ES-I3 (cell line): ENCODE measurements at regions not wholly inside any gene's neighbourhood (a gene's known extent, or its start where the extent isn't known, plus 50 kb on each side); places are given as distances from the start of the nearest gene placed in this dataset.

ENCODE experiments used
- H3K36me3 ChIP-seq: 2 replicates; pipeline ENCODE4 v1.6.1; 2013; ENCODE audit warnings: mild to moderate bottlenecking, low read length, control low read depth, moderate library complexity; ENCODE audit not compliant: insufficient read depth
- H3K4me1 ChIP-seq: 2 replicates; pipeline ENCODE4 v1.6.1; 2013; ENCODE audit warnings: mild to moderate bottlenecking, control low read depth, low read length; ENCODE audit not compliant: insufficient read depth
- H3K9ac ChIP-seq: 2 replicates; pipeline ENCODE4 v1.6.1; 2013; ENCODE audit warnings: low read depth, mild to moderate bottlenecking, low read length, moderate library complexity
- H3K9me3 ChIP-seq: 2 replicates; pipeline ENCODE4 v1.6.1; 2013; ENCODE audit warnings: mild to moderate bottlenecking, low read length, moderate library complexity; ENCODE audit not compliant: control insufficient read depth, insufficient read depth

DNA sequence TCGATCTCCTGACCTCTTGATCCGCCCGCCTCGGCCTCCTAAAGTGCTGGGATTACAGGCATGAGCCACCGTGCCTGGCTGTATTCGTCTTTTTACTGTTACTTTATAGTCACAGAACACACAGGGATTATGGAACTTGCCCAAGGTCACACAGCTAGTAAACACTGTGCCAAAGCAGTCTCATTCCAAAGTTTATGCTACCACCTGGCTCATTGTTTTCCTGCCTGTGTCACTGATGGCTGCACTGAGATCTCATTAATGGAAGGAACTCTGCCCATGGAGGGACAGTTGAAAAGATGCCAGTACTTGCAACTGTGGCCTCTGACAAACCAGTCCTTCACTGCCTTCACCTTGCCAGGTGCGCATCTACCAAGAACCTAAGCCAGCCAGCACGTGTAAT lies 517.7 kb downstream of the BCOR start:
- H3K9ac ChIP-seq = no peak overlapping the region
- H3K36me3 ChIP-seq = no peaks in the 10 kb centered on the region
- H3K4me1 ChIP-seq = peaks cover 8% of the 10 kb centered on the region; the same call in 1 of the 2 replicates
- no peaks in the 10 kb centered on the region for H3K9me3 ChIP-seq

DNA sequence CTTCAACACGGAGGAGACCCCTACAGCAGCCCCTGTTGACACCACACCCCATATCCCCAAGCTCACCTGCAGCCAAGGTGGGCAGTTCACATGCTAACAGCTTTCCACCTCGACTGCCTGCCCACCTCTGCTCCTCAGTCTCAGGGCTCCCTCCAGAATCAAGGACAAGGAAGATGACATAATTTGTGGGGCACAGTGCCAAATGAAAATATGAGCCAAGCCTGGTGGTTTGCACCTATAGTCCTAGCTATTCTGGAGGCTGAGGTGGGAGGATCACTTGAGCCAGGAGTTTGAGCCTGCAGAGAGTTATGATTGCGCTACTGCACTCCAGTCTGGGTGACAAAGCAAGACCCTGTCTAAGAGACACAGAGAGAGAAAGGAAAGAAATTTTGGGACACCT lies 516.3 kb downstream of the BCOR start:
- no peaks in the 10 kb centered on the region for H3K9me3 ChIP-seq
- peaks cover 8% of the 10 kb centered on the region; the same call in 1 of the 2 replicates for H3K4me1 ChIP-seq
- no peaks in the 10 kb centered on the region for H3K36me3 ChIP-seq
- no peak overlapping the region for H3K9ac ChIP-seq

DNA sequence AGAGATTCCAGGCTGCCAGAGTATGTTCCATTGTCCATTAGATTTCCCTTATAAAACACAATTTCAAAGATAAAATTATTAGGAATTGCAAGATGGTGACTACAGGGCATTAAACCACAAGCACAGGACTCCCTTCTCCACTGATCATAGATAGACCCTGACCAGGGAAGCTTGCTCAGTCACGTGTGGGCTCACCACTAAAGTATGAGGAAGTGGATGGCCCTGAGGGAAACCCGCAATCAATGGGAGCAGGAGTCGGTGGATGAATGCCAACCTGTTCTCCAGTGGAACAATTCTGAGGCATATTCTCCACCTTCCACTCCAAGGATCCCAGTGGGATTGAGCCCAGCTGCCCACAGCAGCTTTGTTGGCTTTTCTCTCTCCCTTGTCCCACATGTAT lies 515.7 kb downstream of the BCOR start:
- H3K9me3 ChIP-seq = no peaks in the 10 kb centered on the region
- H3K9ac ChIP-seq = no peak overlapping the region
- H3K36me3 ChIP-seq = no peaks in the 10 kb centered on the region
- peaks cover 6% of the 10 kb centered on the region; the same call in 1 of the 2 replicates for H3K4me1 ChIP-seq

DNA sequence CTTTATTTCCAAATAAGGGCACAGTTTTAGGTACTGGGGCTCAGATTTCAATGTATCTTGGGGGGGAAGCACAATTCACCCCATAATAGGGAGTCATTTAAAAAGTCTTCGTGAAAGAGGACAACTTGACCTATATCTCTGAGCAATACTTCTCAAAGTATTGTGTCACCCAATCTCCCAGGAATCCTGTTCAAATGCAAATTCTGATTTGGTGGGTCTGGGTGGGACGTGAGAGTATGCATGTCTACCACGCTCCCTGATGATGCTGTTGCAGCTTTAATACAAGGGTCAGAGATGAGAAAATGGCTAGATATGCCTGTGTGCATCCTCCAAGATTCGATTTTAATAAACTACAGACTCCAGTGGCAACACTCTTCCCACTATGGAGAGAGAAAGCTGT lies 514.8 kb downstream of the BCOR start:
- no peaks in the 10 kb centered on the region for H3K36me3 ChIP-seq
- 0 out of 2 replicates have a peak, but pooled peaks cover 2% of the 10 kb centered on the region for H3K4me1 ChIP-seq
- H3K9ac ChIP-seq = no peak overlapping the region
- no peaks in the 10 kb centered on the region for H3K9me3 ChIP-seq

DNA sequence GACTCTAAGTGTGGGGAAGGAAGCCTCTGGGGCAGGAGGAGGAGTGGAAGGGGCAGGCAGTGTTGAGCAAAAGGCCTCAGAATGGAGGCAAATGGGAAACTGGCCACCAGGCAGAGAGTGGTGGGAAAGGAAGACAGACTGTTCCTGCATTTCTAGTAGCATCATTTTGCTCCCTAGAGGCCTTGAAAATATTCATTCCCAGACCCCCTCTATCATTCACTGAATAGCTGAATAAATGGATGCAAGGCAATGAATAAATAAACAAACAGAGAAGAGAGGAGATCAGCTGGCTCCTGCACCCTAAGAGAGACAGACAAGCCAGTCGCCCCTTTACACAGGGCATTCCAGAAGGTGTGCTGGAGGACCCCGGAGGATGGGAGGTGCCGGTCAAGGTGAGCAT lies 511.9 kb downstream of the BCOR start:
- Histone ChIP-seq H3K4me1 (0 out of 2 replicates have a peak, but pooled peaks cover 2% of the 10 kb centered on the region), H3K36me3 (no peaks in the 10 kb centered on the region), H3K9me3 (no peaks in the 10 kb centered on the region)

DNA sequence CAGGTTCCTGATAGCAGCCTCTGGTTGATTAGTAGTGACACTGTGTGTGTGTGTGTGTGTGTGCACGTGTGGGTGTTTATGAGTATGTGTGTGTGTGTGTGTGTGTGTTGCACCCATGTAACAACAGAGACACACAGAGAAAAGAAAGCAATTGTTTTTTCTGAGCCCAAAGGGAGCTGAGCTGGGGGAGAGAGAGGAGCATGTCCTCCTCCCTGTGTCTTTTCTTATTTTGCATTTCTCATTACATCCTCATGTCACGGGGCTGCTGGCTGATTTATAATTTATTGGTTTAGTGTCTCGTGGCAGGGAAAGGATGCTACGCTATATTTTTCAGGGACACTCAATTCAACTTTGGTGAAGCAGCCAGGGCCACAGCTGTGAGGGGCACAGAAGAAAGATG lies 511.4 kb downstream of the BCOR start:
- 0 out of 2 replicates have a peak, but pooled peaks cover 2% of the 10 kb centered on the region for H3K4me1 ChIP-seq
- no peak overlapping the region for H3K9ac ChIP-seq
- H3K36me3 ChIP-seq = no peaks in the 10 kb centered on the region
- no peaks in the 10 kb centered on the region for H3K9me3 ChIP-seq

More for the DNA sequence above, 511.9 kb downstream of the BCOR start:
- no peak overlapping the region for H3K9ac ChIP-seq

DNA sequence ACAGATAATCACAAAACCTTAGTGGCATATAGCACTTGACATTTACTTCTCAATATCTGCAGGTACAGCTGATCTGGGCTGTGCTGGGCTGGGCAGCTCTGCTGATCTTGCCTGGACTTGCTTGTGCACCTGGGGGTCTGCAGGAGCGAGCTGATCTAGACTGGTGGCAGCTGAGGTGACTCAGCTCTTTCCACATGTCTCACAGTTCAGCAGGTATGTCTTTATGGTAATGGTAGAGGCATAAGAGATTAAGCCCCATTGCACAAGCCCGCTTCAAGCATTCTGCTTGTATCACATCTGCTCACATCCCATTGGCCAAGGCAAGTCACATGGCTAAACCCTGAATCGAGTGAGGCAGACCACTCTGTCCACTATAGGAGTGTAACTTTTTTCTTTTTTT lies 506.7 kb downstream of the BCOR start:
- H3K36me3 ChIP-seq = no peaks in the 10 kb centered on the region
- no peaks in the 10 kb centered on the region for H3K9me3 ChIP-seq
- H3K4me1 ChIP-seq = no peaks in the 10 kb centered on the region
- H3K9ac ChIP-seq = no peak overlapping the region

DNA sequence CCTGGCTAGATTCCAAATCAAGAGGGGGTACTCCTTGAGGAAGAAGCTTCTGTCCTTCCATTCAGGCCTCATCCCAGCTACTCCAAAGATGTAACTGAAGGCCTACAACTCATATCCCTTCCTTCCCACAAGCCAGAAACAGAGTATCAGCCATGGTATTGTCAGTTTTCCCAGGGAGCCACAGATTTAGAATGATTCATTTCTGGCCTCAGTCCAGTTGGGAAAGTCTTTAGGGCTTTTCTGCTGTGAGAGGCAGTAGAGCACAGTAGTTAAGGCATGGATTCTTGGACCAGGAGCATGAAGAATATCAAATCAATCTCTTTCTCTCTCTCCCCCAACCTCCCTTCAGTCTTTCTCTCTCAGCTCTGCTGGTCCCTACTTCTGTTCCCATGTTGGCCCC lies 505.0 kb downstream of the BCOR start:
- Histone ChIP-seq H3K9ac (no peak overlapping the region), H3K36me3 (no peaks in the 10 kb centered on the region), H3K4me1 (no peaks in the 10 kb centered on the region), H3K9me3 (no peaks in the 10 kb centered on the region)

DNA sequence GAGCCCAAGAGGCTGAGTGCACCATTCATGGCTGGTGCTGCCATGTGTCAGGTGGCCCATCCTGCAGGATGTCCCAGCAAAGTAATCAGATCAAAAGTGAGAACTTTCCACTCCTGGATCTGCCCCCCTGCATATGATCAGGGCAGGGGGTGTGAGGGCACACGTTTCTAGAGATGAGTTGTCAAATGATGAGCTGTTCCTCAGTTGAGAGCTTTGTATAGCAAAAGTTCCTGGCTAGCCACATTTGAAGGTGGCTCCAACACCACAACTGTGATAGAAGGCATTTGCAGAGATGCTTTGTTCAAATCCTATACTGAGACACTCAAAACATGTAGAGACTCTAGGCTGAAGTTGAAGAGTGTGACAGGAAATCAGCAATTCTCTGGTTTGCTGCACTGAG lies 501.8 kb downstream of the BCOR start:
- Histone ChIP-seq H3K4me1 (no peaks in the 10 kb centered on the region), H3K9me3 (no peaks in the 10 kb centered on the region), H3K36me3 (no peaks in the 10 kb centered on the region), H3K9ac (no peak overlapping the region)

DNA sequence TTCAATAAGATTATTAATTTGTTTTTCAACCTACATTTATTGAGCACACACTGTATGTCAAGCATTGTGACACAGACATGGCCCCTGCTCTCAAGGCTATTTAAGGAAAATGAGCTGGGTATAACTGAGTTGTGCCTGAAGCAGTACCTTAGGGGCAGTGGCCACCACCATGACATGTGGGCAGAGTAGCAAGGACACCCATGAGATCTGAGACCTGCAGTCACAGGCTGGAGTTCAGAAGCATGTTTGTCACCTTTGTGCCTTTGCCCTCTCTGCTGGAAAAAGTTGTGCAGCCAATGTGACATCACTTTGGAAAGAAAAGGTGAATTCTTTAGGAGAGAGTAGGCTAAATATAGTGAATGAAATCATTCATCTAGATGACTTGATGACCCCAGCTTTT lies 501.3 kb downstream of the BCOR start:
- Histone ChIP-seq H3K9me3 (no peaks in the 10 kb centered on the region), H3K9ac (no peak overlapping the region), H3K36me3 (no peaks in the 10 kb centered on the region), H3K4me1 (no peaks in the 10 kb centered on the region)

DNA sequence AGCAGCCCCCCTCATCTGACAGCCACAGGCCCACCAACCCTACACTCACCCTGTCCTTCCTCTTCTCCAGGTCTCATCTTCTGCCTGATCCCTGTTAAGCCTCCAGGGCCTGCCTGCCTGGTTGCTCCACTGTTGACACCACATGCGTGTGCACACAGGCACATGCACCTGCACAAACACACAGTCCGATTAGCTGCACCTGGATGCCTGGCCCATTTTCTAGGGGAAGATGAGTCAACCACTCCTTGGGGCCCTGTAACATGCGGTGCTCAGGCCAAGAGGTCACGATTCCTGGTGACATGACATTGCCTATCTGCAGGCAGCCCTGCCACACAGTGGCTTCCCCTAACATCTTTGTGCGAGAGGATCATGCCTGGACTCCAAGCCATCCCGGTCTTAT lies 498.4 kb downstream of the BCOR start:
- Histone ChIP-seq H3K9me3 (no peaks in the 10 kb centered on the region), H3K4me1 (peaks cover 14% of the 10 kb centered on the region), H3K36me3 (no peaks in the 10 kb centered on the region), H3K9ac (no peak overlapping the region)

DNA sequence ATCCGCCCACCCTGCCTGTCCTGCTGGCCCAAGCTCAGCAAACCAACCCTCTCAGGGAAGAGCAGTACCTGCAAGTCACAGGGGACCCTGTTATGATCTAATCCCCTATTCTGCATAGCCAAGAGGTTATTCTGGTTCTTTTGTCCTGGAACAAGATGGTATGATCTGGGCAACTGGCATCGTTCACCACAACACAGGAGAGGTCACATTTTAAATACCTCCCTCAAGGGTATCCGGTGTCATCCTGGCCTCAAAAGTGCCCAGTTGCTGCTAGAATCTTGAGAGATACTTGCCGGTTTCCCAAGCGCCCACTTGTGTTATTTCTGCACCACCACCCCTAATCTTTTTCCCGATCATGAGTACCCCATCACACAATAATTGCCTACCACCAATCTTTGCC lies 497.5 kb downstream of the BCOR start:
- Histone ChIP-seq H3K4me1 (peaks cover 14% of the 10 kb centered on the region), H3K9me3 (no peaks in the 10 kb centered on the region), H3K36me3 (no peaks in the 10 kb centered on the region), H3K9ac (no peak overlapping the region)

DNA sequence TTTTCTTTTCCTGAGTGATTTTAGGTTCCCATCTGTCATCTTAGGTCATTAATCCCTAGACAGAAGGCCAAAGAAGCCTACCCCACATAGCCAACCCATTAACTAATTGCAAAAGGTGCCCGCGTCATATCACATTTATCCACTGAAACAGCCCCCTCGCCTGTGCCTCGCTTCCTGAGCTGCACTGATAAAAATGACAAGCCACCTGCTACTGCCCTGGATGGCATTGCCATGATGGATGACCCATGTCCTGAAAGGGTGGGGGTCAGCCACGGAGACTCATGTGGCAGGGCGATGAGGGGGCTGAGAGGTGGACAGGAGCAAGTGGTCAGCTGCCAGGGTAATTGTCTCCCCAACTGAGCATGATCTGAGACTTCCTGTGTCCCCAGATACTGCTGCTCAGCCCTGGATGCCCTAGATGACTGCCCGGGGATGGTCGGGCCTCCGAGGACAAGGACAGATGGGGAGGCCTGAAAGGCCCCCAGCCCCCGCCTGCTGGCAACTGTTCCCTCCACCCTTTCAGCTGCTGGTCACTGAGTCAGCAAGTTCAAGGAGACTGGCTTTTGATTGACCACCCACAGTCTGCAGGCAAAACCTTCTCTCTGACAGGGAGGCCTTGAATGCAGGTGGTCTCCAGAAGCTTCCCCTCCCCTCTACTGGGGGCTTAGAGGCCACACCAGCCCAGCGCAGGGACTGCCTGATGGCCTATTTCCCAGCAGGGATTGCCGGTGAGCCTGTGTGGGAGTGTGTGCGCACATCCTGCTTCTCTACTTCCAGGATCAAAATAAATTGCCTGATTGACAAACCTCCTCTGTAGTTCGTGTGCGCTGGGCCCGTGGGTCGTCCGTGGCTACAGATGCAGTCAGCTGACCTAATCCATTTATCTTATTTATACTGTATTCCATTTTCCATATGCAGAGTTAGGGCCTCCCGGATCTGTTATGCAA lies 496.3 kb downstream of the BCOR start:
- Histone ChIP-seq H3K36me3 (no peaks in the 10 kb centered on the region), H3K4me1 (peaks cover 14% of the 10 kb centered on the region), H3K9me3 (no peaks in the 10 kb centered on the region), H3K9ac (no peak overlapping the region)

DNA sequence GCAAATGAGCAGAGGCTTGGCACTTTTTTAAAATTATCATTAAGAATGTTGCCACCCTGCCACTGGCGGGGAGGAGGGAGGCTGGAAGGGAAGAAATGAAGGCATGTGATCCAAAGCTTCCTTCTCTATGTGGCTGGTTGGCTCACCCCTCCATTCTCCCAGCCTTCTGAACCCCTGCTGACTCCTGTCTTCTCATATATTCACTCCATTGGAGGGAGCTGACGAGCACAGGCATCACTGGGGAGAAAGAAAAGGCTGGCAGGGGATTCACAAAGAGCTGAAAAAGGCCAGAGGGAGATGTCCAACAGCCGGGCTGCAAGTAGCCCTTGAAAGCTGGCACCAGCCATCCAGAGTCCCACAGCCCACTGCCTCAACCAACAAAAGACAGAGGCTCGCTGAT lies 495.6 kb downstream of the BCOR start:
- Histone ChIP-seq H3K36me3 (no peaks in the 10 kb centered on the region), H3K9me3 (no peaks in the 10 kb centered on the region), H3K4me1 (peaks cover 14% of the 10 kb centered on the region), H3K9ac (no peak overlapping the region)

DNA sequence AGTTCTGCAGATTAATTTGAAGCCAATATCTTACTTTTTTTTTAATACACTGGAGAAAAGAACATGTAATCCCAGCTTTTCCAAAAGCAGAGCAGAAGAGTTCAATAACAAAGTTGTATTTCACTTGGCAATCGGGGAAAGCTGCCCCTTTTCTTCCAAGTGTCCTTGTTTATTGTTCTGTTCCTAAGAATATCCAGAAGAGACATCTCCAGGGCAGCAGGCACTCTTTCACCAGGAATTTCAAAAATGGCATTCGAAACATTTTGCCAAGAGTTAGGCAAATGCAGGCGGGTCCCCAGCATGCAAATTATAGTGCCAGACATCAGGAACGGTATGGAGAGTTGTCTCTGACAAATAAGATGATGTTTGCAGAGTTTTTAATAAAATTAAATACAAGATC lies 494.5 kb downstream of the BCOR start:
- H3K9me3 ChIP-seq = no peaks in the 10 kb centered on the region
- peaks cover 14% of the 10 kb centered on the region for H3K4me1 ChIP-seq
- no peaks in the 10 kb centered on the region for H3K36me3 ChIP-seq
- H3K9ac ChIP-seq = no peak overlapping the region
